IMR-90 (cell line): ENCODE measurements at regions not wholly inside any gene's neighbourhood (a gene's known extent, or its start where the extent isn't known, plus 50 kb on each side); places are given as distances from the start of the nearest gene placed in this dataset.

Experiments
- ATAC-seq: fragments of 200-7000 bp; cut with Tn5 transposase; 2 replicates; pipeline ENCODE4 v1.9.1; 2020; ENCODE audit warnings: low read depth, mild to moderate bottlenecking, moderate library complexity
- BruUV-seq: library from RNA; stranded (reverse); fragments of 400-500 nt; replicated peaks from 2 replicates; lab custom pipeline; 2021; lab: Mats Ljungman, UMichigan
- CTCF ChIA-PET: fragments of 300-600 bp; formaldehyde crosslinking; extraction: SDS; loops from one replicate; lab custom pipeline; 2021; ENCODE audit warnings: antibody characterized with exemption; lab: Yijun Ruan, JAX
- POLR2A ChIA-PET: fragments of 300-600 bp; sonication (Branson Sonifier 250); formaldehyde crosslinking; loops from one replicate; lab custom pipeline; 2022; ENCODE audit warnings: antibody characterized with exemption; ENCODE audit not compliant: unreplicated experiment; lab: Charles Lee
- DNase-seq: peaks from one replicate; pipeline ENCODE4 v3.0.0; 2013
- H2AFZ ChIP-seq: replicated peaks from 2 replicates; pipeline ENCODE3; 2013; ENCODE audit warnings: low read length, mild to moderate bottlenecking; ENCODE audit not compliant: poor library complexity
- H2AK5ac ChIP-seq: 2 replicates; pipeline ENCODE4 v1.6.1; 2013; ENCODE audit warnings: low read depth, low read length, inconsistent platforms
- H2AK9ac ChIP-seq: replicated peaks from 2 replicates; pipeline ENCODE3; 2013; ENCODE audit warnings: mild to moderate bottlenecking, low read depth, low read length, moderate library complexity; ENCODE audit not compliant: poor library complexity
- H2BK120ac ChIP-seq: 2 replicates; pipeline ENCODE4 v1.6.1; 2013; ENCODE audit warnings: low read depth, low read length, inconsistent platforms
- H2BK15ac ChIP-seq: 3 replicates; pipeline ENCODE4 v1.6.1; 2013; ENCODE audit warnings: low read depth, low read length, inconsistent platforms
- H2BK20ac ChIP-seq: 2 replicates; pipeline ENCODE4 v1.6.1; 2013; ENCODE audit warnings: low read depth, mild to moderate bottlenecking, inconsistent platforms, low read length, moderate library complexity
- H2BK5ac ChIP-seq: 2 replicates; pipeline ENCODE4 v1.6.1; 2013; ENCODE audit warnings: mild to moderate bottlenecking, low read depth, low read length, inconsistent platforms; ENCODE audit not compliant: poor library complexity, severe bottlenecking
- H3K14ac ChIP-seq: replicated peaks from 2 replicates; pipeline ENCODE4 v1.6.1; 2013; ENCODE audit warnings: low read depth, low read length, inconsistent platforms
- H3K18ac ChIP-seq: 2 replicates; pipeline ENCODE4 v1.6.1; 2013; ENCODE audit warnings: low read depth, low read length, control low read depth
- H3K23ac ChIP-seq: 2 replicates; pipeline ENCODE4 v1.6.1; 2013; ENCODE audit warnings: low read depth, low read length, inconsistent platforms
- H3K27ac ChIP-seq: 2 replicates; pipeline ENCODE4 v1.5.1; 2013; ENCODE audit warnings: mild to moderate bottlenecking, control low read depth, low read length; ENCODE audit not compliant: insufficient read depth
- H3K27me3 ChIP-seq: 2 replicates; pipeline ENCODE4 v1.6.1; 2013; ENCODE audit warnings: low read length; ENCODE audit not compliant: control insufficient read depth, insufficient read depth
- H3K36me3 ChIP-seq: 2 replicates; pipeline ENCODE4 v1.6.1; 2013; ENCODE audit warnings: low read length, mixed read lengths; ENCODE audit not compliant: control insufficient read depth, insufficient read depth
- H3K4ac ChIP-seq: 2 replicates; pipeline ENCODE4 v1.6.1; 2013; ENCODE audit warnings: low read depth, low read length, inconsistent platforms
- H3K4me1 ChIP-seq: 2 replicates; pipeline ENCODE4 v1.6.1; 2013; ENCODE audit warnings: low read length, mixed read lengths; ENCODE audit not compliant: control insufficient read depth, insufficient read depth
- H3K4me2 ChIP-seq: 2 replicates; pipeline ENCODE4 v1.6.1; 2013; ENCODE audit warnings: low read depth, mild to moderate bottlenecking, control low read depth, low read length, moderate library complexity
- H3K4me3 ChIP-seq: 2 replicates; pipeline ENCODE4 v1.5.1; 2013; ENCODE audit warnings: low read depth, mild to moderate bottlenecking, control low read depth, low read length, moderate library complexity; ENCODE audit not compliant: insufficient read depth
- H3K56ac ChIP-seq: 2 replicates; pipeline ENCODE4 v1.6.1; 2013; ENCODE audit warnings: low read length, inconsistent platforms; ENCODE audit not compliant: insufficient read depth; ENCODE audit errors: extremely low read depth
- H3K79me1 ChIP-seq, 2 experiments: 2 replicates each; pipeline ENCODE4 v1.6.1; 2013; ENCODE audit warnings: low read length in 2 of 2, inconsistent platforms in 1 of 2, low read depth in 1 of 2
- H3K9ac ChIP-seq: 2 replicates; pipeline ENCODE4 v1.6.1; 2013; ENCODE audit warnings: low read depth, low read length, control low read depth
- H3K9me1 ChIP-seq: 2 replicates; pipeline ENCODE4 v1.6.1; 2013; ENCODE audit warnings: low read length, inconsistent platforms; ENCODE audit not compliant: insufficient read depth
- H3K9me3 ChIP-seq: 2 replicates; pipeline ENCODE4 v1.6.1; 2013; ENCODE audit warnings: low read length; ENCODE audit not compliant: control insufficient read depth, insufficient read depth
- H4K20me1 ChIP-seq: 2 replicates; pipeline ENCODE4 v1.6.1; 2013; ENCODE audit warnings: low read length, inconsistent platforms; ENCODE audit not compliant: insufficient read depth
- H4K5ac ChIP-seq: 2 replicates; pipeline ENCODE4 v1.6.1; 2013; ENCODE audit warnings: mild to moderate bottlenecking, low read depth, low read length, control low read depth
- H4K8ac ChIP-seq, 2 experiments: 2 replicates each; pipeline ENCODE4 v1.6.1; 2013; ENCODE audit warnings: low read depth in 2 of 2, low read length in 2 of 2, control low read depth in 1 of 2, inconsistent platforms in 1 of 2
- H4K91ac ChIP-seq: 2 replicates; pipeline ENCODE4 v1.6.1; 2013; ENCODE audit warnings: low read depth, low read length, inconsistent platforms; ENCODE audit not compliant: insufficient read depth
- CEBPB ChIP-seq: IDR thresholded peaks from 2 replicates; pipeline ENCODE4 v1.6.1; 2012; ENCODE audit warnings: low read depth, low read length, improper control_type of control experiment
- MXI1 ChIP-seq: IDR thresholded peaks from 2 replicates; pipeline ENCODE4 v1.6.1; 2012; ENCODE audit warnings: low read depth, mild to moderate bottlenecking, low read length, moderate library complexity, borderline replicate concordance
- SMC3 ChIP-seq: fragments of 150-350 bp; IDR thresholded peaks from 2 replicates; pipeline ENCODE4 v1.6.1; 2016; ENCODE audit warnings: low read depth, mild to moderate bottlenecking, antibody characterized with exemption, low read length, moderate library complexity
- WGBS, 2 experiments: methylation state at CpG; one replicate each; pipeline versions ENCODE4 v1.1.5 to v1.1.7; 2013; ENCODE audit warnings: missing lambda C conversion rate in 2 of 2; ENCODE audit not compliant: insufficient read length in 1 of 2; ENCODE audit errors: extremely low coverage in 2 of 2; 5-methylcytosine and 5-hydroxymethylcytosine counted together
- dilution Hi-C: fragments of 300-500 bp; cut with HindIII; formaldehyde crosslinking; loops from one replicate; pipeline ENCODE4 v1.14.3; 2018; ENCODE audit warnings: low sequenced_read_pairs; ENCODE audit not compliant: unreplicated experiment
- in situ Hi-C: fragments of 300-500 bp; cut with MboI; formaldehyde crosslinking; loops from 3 replicates; pipeline ENCODE4 v1.14.3; 2019; ENCODE audit warnings: low sequenced_read_pairs, inconsistent platforms, mixed read lengths
- intact Hi-C: fragments of 100-400 bp; cut with micrococcal nuclease; formaldehyde crosslinking; loops from 2 replicates; pipeline ENCODE4 v1.10.0; 2022

DNA sequence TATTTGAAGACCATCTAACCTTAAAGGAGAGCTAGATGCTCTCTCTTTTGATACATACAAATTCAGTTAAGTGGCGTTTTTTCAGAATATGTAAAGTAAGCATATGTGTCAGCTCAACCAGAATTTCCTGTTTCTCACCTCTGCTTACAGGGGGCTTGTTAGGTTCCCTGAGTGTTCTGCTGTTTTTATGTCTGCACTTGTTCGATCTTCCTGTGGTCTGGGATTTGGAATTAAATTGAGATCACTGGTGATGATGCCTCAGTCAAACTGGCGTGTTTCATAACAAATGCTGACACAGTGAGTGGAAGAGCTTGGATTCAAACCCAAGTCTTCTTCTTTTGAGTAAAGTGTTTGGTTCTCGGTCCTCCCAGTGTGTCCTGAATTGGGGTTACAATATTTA lies 348.3 kb upstream of the AKR1E2 start:
- Histone ChIP-seq H3K9me1 (peaks cover 2% of the 10 kb centered on the region; the same call in 1 of the 2 replicates), H3K14ac (no peak overlapping the region), H3K23ac (no peak overlapping the region), H3K4me1 (peaks cover 4% of the 10 kb centered on the region), H4K8ac (no peak overlapping the region), H3K4me3 (no peak overlapping the region), H4K20me1 (no peaks in the 10 kb centered on the region), H4K91ac (no peak overlapping the region), H2BK120ac (no peak overlapping the region), H3K9ac (no peak overlapping the region), H3K9me3 (no peaks in the 10 kb centered on the region), H2AK9ac (no peak overlapping the region), H3K79me1 (no peaks in the 10 kb centered on the region), H4K5ac (no peak overlapping the region), H3K4ac (no peak overlapping the region), H3K27ac (no peak overlapping the region), H2AFZ (no peak overlapping the region), H3K18ac (no peak overlapping the region), H2BK5ac (no peak overlapping the region), H3K36me3 (no peaks in the 10 kb centered on the region), H2BK20ac (no peak overlapping the region), H3K56ac (no peak overlapping the region), H3K27me3 (no peaks in the 10 kb centered on the region), H2AK5ac (no peak overlapping the region), H2BK15ac (no peak overlapping the region), H3K4me2 (no peak overlapping the region)
- no peak for DNase-seq
- ChIA-PET POLR2A (no interaction called here), CTCF (no interaction called here)
- in situ Hi-C loops (no loop called here), dilution Hi-C loops (no loop called here), intact Hi-C loops (no loop called here)
- BruUV-seq, result no TSS peak
- no peak for ATAC-seq
- TF ChIP-seq CEBPB (no peak), MXI1 (no peak), SMC3 (no peak)
- no CpG with 5 or more reads among the region's 4 CpGs for whole genome bisulfite sequencing, 2 experiments
